Spleen (tissue), 11 donors: ENCODE measurements at regions not wholly inside any gene's neighbourhood (a gene's known extent, or its start where the extent isn't known, plus 50 kb on each side); places are given as distances from the start of the nearest gene placed in this dataset.

ENCODE experiments used
- DNase-seq: peaks from one replicate; pipeline ENCODE4 v3.0.0-alpha.2; 2020
- H3K27ac ChIP-seq, 8 donors: fragments of 200-600 bp; sonication (generic) in 7 of 8; 1 replicate in 4 of 8; 2 replicates in 4 of 8; pipeline versions ENCODE4 v1.5.0 to v1.8.0; 2016 to 2021; ENCODE audit warnings: inconsistent platforms in 4 of 8, mild to moderate bottlenecking in 4 of 8, moderate library complexity in 1 of 8
- H3K27me3 ChIP-seq, 7 donors: fragments of 200-600 bp; sonication (generic) in 6 of 7; replicated peaks in 1 of 7; 1 replicate in 4 of 7; 2 replicates in 3 of 7; pipeline versions ENCODE4 v1.5.0 to v1.8.0; 2016 to 2021; ENCODE audit warnings: inconsistent platforms in 3 of 7, mild to moderate bottlenecking in 1 of 7
- H3K36me3 ChIP-seq, 6 donors: fragments of 200-600 bp; sonication (generic) in 5 of 6; 1 replicate in 4 of 6; 2 replicates in 2 of 6; pipeline versions ENCODE4 v1.5.0 to v1.8.0; 2016 to 2021; ENCODE audit warnings: inconsistent platforms in 2 of 6
- H3K4me1 ChIP-seq, 6 donors: fragments of 200-600 bp; sonication (generic) in 5 of 6; 1 replicate in 3 of 6; 2 replicates in 3 of 6; pipeline versions ENCODE4 v1.5.0 to v1.8.0; 2016 to 2021; ENCODE audit warnings: inconsistent platforms in 3 of 6
- H3K4me3 ChIP-seq, 8 donors: fragments of 200-600 bp; sonication (generic) in 7 of 8; 1 replicate in 4 of 8; 2 replicates in 4 of 8; pipeline versions ENCODE4 v1.5.0 to v1.8.0; 2016 to 2021; ENCODE audit warnings: inconsistent platforms in 4 of 8, mild to moderate bottlenecking in 4 of 8, moderate library complexity in 2 of 8
- H3K9me3 ChIP-seq, 8 donors: fragments of 200-600 bp; sonication (generic) in 7 of 8; 1 replicate in 4 of 8; 2 replicates in 4 of 8; pipeline versions ENCODE4 v1.5.0 to v1.8.0; 2016 to 2021; ENCODE audit warnings: inconsistent platforms in 4 of 8
- POLR2A ChIP-seq, 3 donors: fragments of 450-650 bp; IDR thresholded peaks; one replicate each; pipeline ENCODE4 v1.5.1; 2017; ENCODE audit warnings: antibody characterized with exemption in 3 of 3, mild to moderate bottlenecking in 1 of 3
- POLR2AphosphoS5 ChIP-seq, 3 donors: sonication (generic); formaldehyde crosslinking; IDR thresholded peaks; one replicate each; pipeline ENCODE4 v1.5.1; 2017; ENCODE audit warnings: antibody characterized with exemption in 3 of 3
- WGBS, 5 donors: extraction: QIAGEN DNeasy Blood & Tissue Kit in 3 of 5; methylation state at CpG; one replicate each; pipeline versions ENCODE4 v1.1.5 to v1.1.7; 2013 to 2018; 5-methylcytosine and 5-hydroxymethylcytosine counted together
- intact Hi-C: fragments of 100-400 bp; cut with DNase I; formaldehyde crosslinking; loops from one replicate; pipeline ENCODE4 v1.15.0; 2023; ENCODE audit warnings: low total_unique reads
- TF ChIP-seq, protein P1 (sequence below), 11 experiments: fragments of 200-600 bp in 7 of 11; fragments of 450-650 bp in 4 of 11; sonication (generic) in 4 of 11; IDR thresholded peaks in 8 of 11; conservative IDR thresholded peaks in 3 of 11; 1 replicate in 7 of 11; 2 replicates in 4 of 11; pipeline versions ENCODE4 v1.4.0 to v1.8.0; 2016 to 2021; ENCODE audit warnings: antibody characterized with exemption in 11 of 11, inconsistent platforms in 4 of 11, mild to moderate bottlenecking in 1 of 11
- donor health status: healthy with polysubstance abuse.
- donor health status: DM: no; HTN: no; CAD: no; lungs with moderate emphysema.
- donor health status: DM: no; HTN: no; CAD: no.
- donor health status: Bipolar disorder and iron deficiency.
- donor health status: healthy.
- donor health status: DM: no; HTN: no; CAD: no.
- donor health status: DM: yes; HTN: yes; CAD: no.

DNA sequence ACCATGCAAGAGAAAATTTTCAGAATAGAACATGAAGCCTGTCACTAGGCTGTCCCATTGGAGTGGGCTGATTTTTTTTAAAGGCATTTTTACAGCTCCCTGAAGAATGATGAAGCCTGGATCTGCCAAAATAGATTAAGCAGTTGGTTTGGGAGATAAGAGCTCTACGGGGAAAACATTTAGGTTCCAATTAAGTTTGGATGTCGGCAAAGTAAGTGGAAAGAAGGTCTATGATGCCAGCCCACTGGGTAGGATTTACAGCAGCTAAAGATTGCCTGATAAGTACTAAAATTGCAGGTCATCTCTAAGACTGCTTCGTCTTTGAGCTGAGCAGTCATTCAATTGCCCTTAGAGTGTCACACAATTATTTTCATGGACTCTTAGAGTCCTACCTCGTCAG, 939.2 kb upstream of the CELF2 start:
- Histone ChIP-seq H3K27ac (no peak overlapping the region), H3K9me3 (peaks cover 0 to 20% (median 0%) of the 10 kb centered on the region in 8 donors), H3K36me3 (no peaks in the 10 kb centered on the region), H3K4me3 (no peak overlapping the region), H3K27me3 (no peaks in the 10 kb centered on the region), H3K4me1 (no peaks in the 10 kb centered on the region)
- TF ChIP-seq, protein P1, sequence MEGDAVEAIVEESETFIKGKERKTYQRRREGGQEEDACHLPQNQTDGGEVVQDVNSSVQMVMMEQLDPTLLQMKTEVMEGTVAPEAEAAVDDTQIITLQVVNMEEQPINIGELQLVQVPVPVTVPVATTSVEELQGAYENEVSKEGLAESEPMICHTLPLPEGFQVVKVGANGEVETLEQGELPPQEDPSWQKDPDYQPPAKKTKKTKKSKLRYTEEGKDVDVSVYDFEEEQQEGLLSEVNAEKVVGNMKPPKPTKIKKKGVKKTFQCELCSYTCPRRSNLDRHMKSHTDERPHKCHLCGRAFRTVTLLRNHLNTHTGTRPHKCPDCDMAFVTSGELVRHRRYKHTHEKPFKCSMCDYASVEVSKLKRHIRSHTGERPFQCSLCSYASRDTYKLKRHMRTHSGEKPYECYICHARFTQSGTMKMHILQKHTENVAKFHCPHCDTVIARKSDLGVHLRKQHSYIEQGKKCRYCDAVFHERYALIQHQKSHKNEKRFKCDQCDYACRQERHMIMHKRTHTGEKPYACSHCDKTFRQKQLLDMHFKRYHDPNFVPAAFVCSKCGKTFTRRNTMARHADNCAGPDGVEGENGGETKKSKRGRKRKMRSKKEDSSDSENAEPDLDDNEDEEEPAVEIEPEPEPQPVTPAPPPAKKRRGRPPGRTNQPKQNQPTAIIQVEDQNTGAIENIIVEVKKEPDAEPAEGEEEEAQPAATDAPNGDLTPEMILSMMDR (IDR thresholded peaks at IDR 0.05 in 8 of 11, conservative IDR thresholded peaks at IDR 0.05 in 3 of 11), result no peak
- TF ChIP-seq POLR2AphosphoS5 (IDR thresholded peaks at IDR 0.05) (no peak), POLR2A (IDR thresholded peaks at IDR 0.05) (no peak)
- intact Hi-C loops, result no loop called here
- WGBS, 5 donors, result 44 to 60% (median 48%) methylated on average over 4 of the region's 4 CpGs
- no peak for DNase-seq

DNA sequence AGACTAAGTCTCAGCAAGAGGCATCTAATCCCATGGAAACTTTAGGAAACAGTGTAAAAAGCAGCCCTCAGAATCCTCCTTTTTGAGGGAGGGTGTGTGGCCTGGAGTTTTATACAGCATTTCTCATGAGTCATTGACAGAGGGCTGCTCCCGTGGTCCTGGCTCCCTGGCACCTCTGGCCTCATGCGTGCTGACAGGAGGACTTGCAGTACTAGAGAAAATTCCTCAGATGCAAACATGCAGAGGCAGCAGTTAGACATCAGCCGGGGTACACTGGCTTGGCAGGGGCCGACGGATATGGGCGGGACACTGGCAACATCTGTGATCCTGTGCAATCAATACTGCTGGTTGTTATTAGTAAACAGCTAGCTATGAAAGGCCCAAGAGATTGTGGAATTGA, 925.1 kb upstream of the CELF2 start:
- Histone ChIP-seq H3K9me3 (peaks cover 0 to 9% (median 0%) of the 10 kb centered on the region in 8 donors), H3K27me3 (no peaks in the 10 kb centered on the region), H3K4me3 (no peak overlapping the region), H3K36me3 (no peaks in the 10 kb centered on the region), H3K27ac (no peak overlapping the region), H3K4me1 (no peaks in the 10 kb centered on the region)
- TF ChIP-seq POLR2AphosphoS5 (IDR thresholded peaks at IDR 0.05) (no peak), POLR2A (IDR thresholded peaks at IDR 0.05) (no peak)
- TF ChIP-seq, protein P1 (IDR thresholded peaks at IDR 0.05 in 8 of 11, conservative IDR thresholded peaks at IDR 0.05 in 3 of 11), result no peak
- 57 to 82% (median 80%) methylated on average over 6 of the region's 6 CpGs for WGBS, 5 donors
- intact Hi-C loops, result no loop called here
- peak; percentile 56 for DNase-seq

DNA sequence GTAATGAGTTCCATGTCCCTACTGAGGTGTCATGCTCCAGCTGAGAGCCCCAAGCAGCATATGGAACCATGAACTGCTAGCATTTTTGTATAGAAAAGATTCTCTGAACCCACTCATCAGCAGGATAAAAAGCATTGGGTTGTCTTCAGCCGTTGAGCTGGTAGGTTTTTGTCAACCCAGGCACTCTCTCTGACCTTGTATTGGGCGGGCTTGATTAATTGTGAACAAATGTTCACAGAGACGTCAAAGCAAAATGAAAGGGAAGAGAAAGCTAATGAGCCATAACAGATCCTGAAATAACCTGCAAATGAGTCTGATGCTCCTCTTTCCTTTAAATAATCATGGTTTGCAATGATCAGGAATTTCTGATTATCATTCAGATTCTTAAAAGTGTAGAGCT, 924.7 kb upstream of the CELF2 start:
- TF ChIP-seq, protein P1 (IDR thresholded peaks at IDR 0.05 in 8 of 11, conservative IDR thresholded peaks at IDR 0.05 in 3 of 11), result no peak
- TF ChIP-seq POLR2A (IDR thresholded peaks at IDR 0.05), result no peak
- TF ChIP-seq POLR2AphosphoS5 (IDR thresholded peaks at IDR 0.05), result no peak
- intact Hi-C loops, result no loop called here
- Histone ChIP-seq H3K27ac (no peak overlapping the region), H3K4me1 (no peaks in the 10 kb centered on the region), H3K4me3 (no peak overlapping the region), H3K27me3 (no peaks in the 10 kb centered on the region), H3K9me3 (peaks cover 0 to 5% (median 0%) of the 10 kb centered on the region in 8 donors), H3K36me3 (no peaks in the 10 kb centered on the region)
- no peak for DNase-seq
- 62 to 81% (median 76%) methylated on average over 3 of the region's 3 CpGs for WGBS, 5 donors

DNA sequence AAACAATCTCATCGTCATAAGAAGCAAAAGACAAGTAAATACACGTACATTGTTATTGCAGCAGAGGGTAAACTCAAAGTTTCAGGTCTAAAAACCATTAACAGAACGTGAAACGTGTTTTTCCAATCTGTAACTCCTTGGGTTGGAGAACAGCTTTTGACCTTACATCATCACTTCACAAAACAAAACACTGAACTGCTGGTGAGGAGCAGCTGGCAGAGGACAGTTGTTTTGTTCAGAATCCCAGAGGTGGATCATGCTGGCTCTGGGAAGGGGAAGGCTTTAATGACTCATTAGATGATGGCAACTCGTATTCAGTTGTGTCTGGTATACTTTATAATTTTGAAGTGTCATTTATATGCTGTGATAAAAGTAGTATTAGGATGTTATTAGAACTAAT, 923.0 kb upstream of the CELF2 start:
- DNase-seq, result no peak
- H3K4me3 ChIP-seq, result no peak overlapping the region
- TF ChIP-seq, protein P1 (IDR thresholded peaks at IDR 0.05 in 8 of 11, conservative IDR thresholded peaks at IDR 0.05 in 3 of 11), result no peak
- no peak for TF ChIP-seq POLR2A (IDR thresholded peaks at IDR 0.05)
- intact Hi-C loops, result no loop called here
- peaks cover 0 to 9% (median 3%) of the 10 kb centered on the region in 8 donors for H3K9me3 ChIP-seq
- no peaks in the 10 kb centered on the region for H3K4me1 ChIP-seq
- no peaks in the 10 kb centered on the region for H3K27me3 ChIP-seq
- H3K27ac ChIP-seq, result no peak overlapping the region
- 30 to 72% (median 61%) methylated on average over 5 of the region's 5 CpGs for WGBS, 5 donors
- no peaks in the 10 kb centered on the region for H3K36me3 ChIP-seq
